ENCODE measurements at regions not wholly inside any gene's neighbourhood (a gene's known extent, or its start where the extent isn't known, plus 50 kb on each side); places are given as distances from the start of the nearest gene placed in this dataset.
"Not testable (repeated sequence)": the region's sequence is repeated elsewhere in the genome, so short reads cannot be mapped to it uniquely, and the experiment has no call there.

- TF ChIP-seq CTCF (conservative IDR thresholded peaks at IDR 0.05; ENCODE audit: low read depth, low read length); EZH2 (IDR thresholded peaks at IDR 0.05; ENCODE audit: low read length, unreplicated experiment): not testable (repeated sequence)
Observed at GRCh38 chr17:28266926-28267719, 51.9 kb upstream of the TMEM97 start.
